ENCODE measurements at regions not wholly inside any gene's neighbourhood (a gene's known extent, or its start where the extent isn't known, plus 50 kb on each side); places are given as distances from the start of the nearest gene placed in this dataset.

DNA sequence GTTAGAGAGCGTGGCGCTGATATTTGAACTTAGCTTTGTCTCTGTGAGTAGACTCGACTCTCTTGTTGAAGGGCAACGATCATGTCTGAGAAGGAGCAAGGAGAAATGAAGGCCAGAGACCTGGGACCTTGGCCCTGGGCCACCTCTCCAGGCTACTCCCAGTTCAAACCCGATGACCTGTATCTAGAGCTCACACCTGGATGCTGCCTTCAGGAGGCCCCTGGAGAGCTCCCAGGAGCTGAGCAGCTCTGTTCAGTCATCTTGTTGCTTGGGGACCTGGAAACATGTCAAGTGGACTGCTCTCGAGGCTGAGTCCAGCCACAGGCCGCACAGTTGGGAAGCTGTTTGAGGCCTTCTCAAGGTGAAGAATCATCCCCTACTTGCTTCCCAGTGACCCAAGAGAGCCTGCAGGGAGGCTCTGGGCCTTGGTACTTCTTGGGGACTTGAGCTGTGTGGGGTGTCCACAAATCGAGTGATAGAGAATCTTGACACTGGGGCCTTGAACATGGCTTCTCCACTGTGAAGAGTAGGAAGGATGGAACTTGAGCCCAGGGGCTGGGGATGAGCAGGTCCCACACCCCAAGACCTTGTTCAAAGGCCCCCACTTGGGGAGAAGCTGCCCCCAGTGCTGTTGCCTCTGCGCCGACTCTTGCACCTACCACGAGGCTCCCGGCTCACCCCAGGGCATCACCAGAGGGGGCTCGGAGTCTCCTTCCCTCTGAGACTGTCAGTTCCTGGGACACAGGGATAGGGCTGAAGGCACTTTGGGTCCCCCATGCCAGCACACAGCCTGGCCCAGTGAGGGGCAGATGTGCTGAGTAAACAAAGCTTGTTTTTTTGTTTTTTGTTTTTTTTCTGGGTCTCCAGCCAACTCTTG, 112.1 kb downstream of the IRX5 start:
- Histone ChIP-seq H3K36me3 (ENCODE audit: control insufficient read depth in 2 of 2, extremely low read depth in 1 of 2, insufficient read depth in 2 of 2, low read length in 2 of 2) (no peaks in the 10 kb centered on the region), H4K20me1 (replicated peaks; ENCODE audit: control insufficient read depth, extremely low read depth, insufficient read depth, low read length) (no peaks in the 10 kb centered on the region), H3K9me3 (replicated peaks; ENCODE audit: control insufficient read depth, insufficient read depth, low read length) (no peaks in the 10 kb centered on the region), H3K27me3 (ENCODE audit: control insufficient read depth in 2 of 2, insufficient read depth in 2 of 2, low read length in 2 of 2) (no peaks in the 10 kb centered on the region), H3K4me3 (replicated peaks in 1 of 3; ENCODE audit: insufficient read depth in 1 of 3, low read depth in 1 of 3, low read length in 3 of 3) (no peak overlapping the region), H3K4me2 (ENCODE audit: insufficient read depth, low read length) (no peak overlapping the region), H2AFZ (ENCODE audit: low read depth, low read length) (no peak overlapping the region), H3K27ac (ENCODE audit: insufficient read depth, low read depth, low read length) (no peak overlapping the region), H3K4me1 (ENCODE audit: control insufficient read depth, extremely low read depth, insufficient read depth, low read length) (no peaks in the 10 kb centered on the region), H3K79me2 (ENCODE audit: control insufficient read depth, insufficient read depth, low read length) (no peaks in the 10 kb centered on the region), H3K9me1 (replicated peaks; ENCODE audit: control insufficient read depth, extremely low read depth, insufficient read depth, low read length) (no peaks in the 10 kb centered on the region), H3K9ac (replicated peaks; ENCODE audit: extremely low read depth, insufficient read depth, low read length) (no peak overlapping the region)
- ChIA-PET CTCF (no interaction called here), POLR2A (no interaction called here)
- FAIRE-seq: no peak
- no peak for DNase-seq (ENCODE audit: low read depth, low spot score)
- no TSS peak for BruUV-seq (replicated peaks)
- intact Hi-C loops (cut with micrococcal nuclease) (no loop called here), dilution Hi-C loops (cut with MboI; ENCODE audit: extremely low pct_ligation_motif_present, low sequenced_read_pairs) (no loop called here)
- no peak for TF ChIP-seq MYC (IDR thresholded peaks at IDR 0.05; ENCODE audit: low read depth, low read length)

- H3K9ac ChIP-seq (replicated peaks; ENCODE audit: extremely low read depth, insufficient read depth, low read length): no peak overlapping the region
- no peak for DNase-seq (ENCODE audit: low read depth, low spot score)
- CTCF ChIA-PET: no interaction called here
- H3K27me3 ChIP-seq (ENCODE audit: control insufficient read depth in 2 of 2, insufficient read depth in 2 of 2, low read length in 2 of 2): no peaks in the 10 kb centered on the region
- H3K9me3 ChIP-seq (replicated peaks; ENCODE audit: control insufficient read depth, insufficient read depth, low read length): no peaks in the 10 kb centered on the region
- POLR2A ChIA-PET: no interaction called here
- no peak overlapping the region for H3K27ac ChIP-seq (ENCODE audit: insufficient read depth, low read depth, low read length)
- dilution Hi-C loops (cut with MboI; ENCODE audit: extremely low pct_ligation_motif_present, low sequenced_read_pairs) (no loop called here), intact Hi-C loops (cut with micrococcal nuclease) (no loop called here)
- no TSS peak for BruUV-seq (replicated peaks)
- no peak overlapping the region for H3K4me3 ChIP-seq (replicated peaks in 1 of 3; ENCODE audit: insufficient read depth in 1 of 3, low read depth in 1 of 3, low read length in 3 of 3)
- H4K20me1 ChIP-seq (replicated peaks; ENCODE audit: control insufficient read depth, extremely low read depth, insufficient read depth, low read length): no peaks in the 10 kb centered on the region
- TF ChIP-seq EZH2 (IDR thresholded peaks at IDR 0.05; ENCODE audit: borderline replicate concordance, low read depth, low read length, severe bottlenecking) (no peak), POLR2A (IDR thresholded peaks at IDR 0.05; ENCODE audit: low read depth, low read length) (no peak), POLR2AphosphoS5 (IDR thresholded peaks at IDR 0.05; ENCODE audit: insufficient read depth, low read depth, low read length) (no peak), JUN (IDR thresholded peaks at IDR 0.05; ENCODE audit: borderline replicate concordance, insufficient read depth, insufficient read length, low read depth) (no peak), MYC (IDR thresholded peaks at IDR 0.05; ENCODE audit: low read depth, low read length) (no peak), FOS (IDR thresholded peaks at IDR 0.05; ENCODE audit: borderline replicate concordance, insufficient read depth, low read length) (no peak), GATA2 (IDR thresholded peaks at IDR 0.05; ENCODE audit: insufficient read depth, insufficient read length, low read depth, low read length) (no peak)
- TF ChIP-seq, protein P1, sequence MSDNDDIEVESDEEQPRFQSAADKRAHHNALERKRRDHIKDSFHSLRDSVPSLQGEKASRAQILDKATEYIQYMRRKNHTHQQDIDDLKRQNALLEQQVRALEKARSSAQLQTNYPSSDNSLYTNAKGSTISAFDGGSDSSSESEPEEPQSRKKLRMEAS (IDR thresholded peaks at IDR 0.05; ENCODE audit: insufficient read depth, insufficient read length): no peak
- TF ChIP-seq, protein P2, sequence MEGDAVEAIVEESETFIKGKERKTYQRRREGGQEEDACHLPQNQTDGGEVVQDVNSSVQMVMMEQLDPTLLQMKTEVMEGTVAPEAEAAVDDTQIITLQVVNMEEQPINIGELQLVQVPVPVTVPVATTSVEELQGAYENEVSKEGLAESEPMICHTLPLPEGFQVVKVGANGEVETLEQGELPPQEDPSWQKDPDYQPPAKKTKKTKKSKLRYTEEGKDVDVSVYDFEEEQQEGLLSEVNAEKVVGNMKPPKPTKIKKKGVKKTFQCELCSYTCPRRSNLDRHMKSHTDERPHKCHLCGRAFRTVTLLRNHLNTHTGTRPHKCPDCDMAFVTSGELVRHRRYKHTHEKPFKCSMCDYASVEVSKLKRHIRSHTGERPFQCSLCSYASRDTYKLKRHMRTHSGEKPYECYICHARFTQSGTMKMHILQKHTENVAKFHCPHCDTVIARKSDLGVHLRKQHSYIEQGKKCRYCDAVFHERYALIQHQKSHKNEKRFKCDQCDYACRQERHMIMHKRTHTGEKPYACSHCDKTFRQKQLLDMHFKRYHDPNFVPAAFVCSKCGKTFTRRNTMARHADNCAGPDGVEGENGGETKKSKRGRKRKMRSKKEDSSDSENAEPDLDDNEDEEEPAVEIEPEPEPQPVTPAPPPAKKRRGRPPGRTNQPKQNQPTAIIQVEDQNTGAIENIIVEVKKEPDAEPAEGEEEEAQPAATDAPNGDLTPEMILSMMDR (IDR thresholded peaks at IDR 0.05; ENCODE audit: extremely low read depth in 1 of 2, insufficient read depth in 1 of 2, low read depth in 1 of 2, low read length in 2 of 2): no peak
- H3K4me1 ChIP-seq (ENCODE audit: control insufficient read depth, extremely low read depth, insufficient read depth, low read length): no peaks in the 10 kb centered on the region
- FAIRE-seq: no peak
- no peaks in the 10 kb centered on the region for H3K79me2 ChIP-seq (ENCODE audit: control insufficient read depth, insufficient read depth, low read length)
- no peak overlapping the region for H2AFZ ChIP-seq (ENCODE audit: low read depth, low read length)
- H3K9me1 ChIP-seq (replicated peaks; ENCODE audit: control insufficient read depth, extremely low read depth, insufficient read depth, low read length): no peaks in the 10 kb centered on the region
- no peak overlapping the region for H3K4me2 ChIP-seq (ENCODE audit: insufficient read depth, low read length)
- H3K36me3 ChIP-seq (ENCODE audit: control insufficient read depth in 2 of 2, extremely low read depth in 1 of 2, insufficient read depth in 2 of 2, low read length in 2 of 2): no peaks in the 10 kb centered on the region
Observed at GRCh38 chr16:55043499-55043898, 112.8 kb downstream of the IRX5 start.

Data from endothelial cell of umbilical vein (primary cell).